Keratinocyte (primary cell): ENCODE measurements at regions not wholly inside any gene's neighbourhood (a gene's known extent, or its start where the extent isn't known, plus 50 kb on each side); places are given as distances from the start of the nearest gene placed in this dataset.

Experiments
- DNase-seq: peaks from one replicate; pipeline ENCODE4 v3.0.0-alpha.2; 2011; ENCODE audit warnings: low read depth, missing footprints, low spot score
- FAIRE-seq: peaks from 2 replicates; lab custom pipeline; 2011; peaks lifted over from hg19 to GRCh38; lab: Jason Lieb, UNC
- H2AFZ ChIP-seq: 2 replicates; pipeline ENCODE4 v1.6.0; 2012; ENCODE audit warnings: low read length, control low read depth, inconsistent platforms; ENCODE audit not compliant: control insufficient read depth
- H3K27ac ChIP-seq: 2 replicates; pipeline ENCODE4 v1.5.1; 2011; ENCODE audit warnings: low read length; ENCODE audit not compliant: control insufficient read depth, insufficient read depth
- H3K27me3 ChIP-seq: 3 replicates; pipeline ENCODE4 v1.6.0; 2011; ENCODE audit warnings: low read length; ENCODE audit not compliant: control insufficient read depth, insufficient read depth; ENCODE audit errors: extremely low read depth
- H3K36me3 ChIP-seq, 2 experiments: 2 replicates in 1 of 2; 3 replicates in 1 of 2; pipeline ENCODE4 v1.5.1; 2011; ENCODE audit warnings: low read length in 2 of 2, mild to moderate bottlenecking in 1 of 2; ENCODE audit not compliant: control insufficient read depth in 2 of 2, insufficient read depth in 2 of 2; ENCODE audit errors: extremely low read depth in 1 of 2
- H3K4me1 ChIP-seq: 3 replicates; pipeline ENCODE4 v1.5.1; 2011; ENCODE audit warnings: low read length; ENCODE audit not compliant: control insufficient read depth, insufficient read depth; ENCODE audit errors: extremely low read depth
- H3K4me2 ChIP-seq: 3 replicates; pipeline ENCODE4 v1.6.0; 2011; ENCODE audit warnings: low read depth, low read length; ENCODE audit not compliant: control insufficient read depth, insufficient read depth; ENCODE audit errors: extremely low read depth
- H3K4me3 ChIP-seq, 3 experiments: fragments of 200-600 bp in 1 of 3; sonication (generic) in 1 of 3; 2 replicates in 2 of 3; 3 replicates in 1 of 3; pipeline ENCODE4 v1.5.1; 2011 to 2016; ENCODE audit warnings: low read length in 3 of 3, mild to moderate bottlenecking in 3 of 3, control low read depth in 2 of 3, inconsistent platforms in 1 of 3, low read depth in 1 of 3, mixed read lengths in 1 of 3, mixed run types in 1 of 3, moderate library complexity in 1 of 3; ENCODE audit not compliant: control insufficient read depth in 2 of 3, insufficient read depth in 2 of 3; ENCODE audit errors: extremely low read depth in 1 of 3
- H3K79me2 ChIP-seq: 2 replicates; pipeline ENCODE4 v1.6.0; 2012; ENCODE audit warnings: low read length; ENCODE audit not compliant: control insufficient read depth, insufficient read depth
- H3K9ac ChIP-seq: 3 replicates; pipeline ENCODE4 v1.6.0; 2011; ENCODE audit warnings: low read length; ENCODE audit not compliant: control insufficient read depth, insufficient read depth; ENCODE audit errors: extremely low read depth
- H3K9me1 ChIP-seq: 3 replicates; pipeline ENCODE4 v1.6.0; 2011; ENCODE audit warnings: low read length; ENCODE audit not compliant: control insufficient read depth, insufficient read depth; ENCODE audit errors: extremely low read depth
- H3K9me3 ChIP-seq: 2 replicates; pipeline ENCODE4 v1.5.1; 2012; ENCODE audit warnings: low read depth, low read length; ENCODE audit not compliant: control insufficient read depth
- H4K20me1 ChIP-seq: 3 replicates; pipeline ENCODE4 v1.6.0; 2011; ENCODE audit warnings: low read length; ENCODE audit not compliant: control insufficient read depth, insufficient read depth; ENCODE audit errors: extremely low read depth
- CTCF ChIP-seq, 3 experiments: IDR thresholded peaks in 1 of 3; conservative IDR thresholded peaks in 1 of 3; optimal IDR thresholded peaks in 1 of 3; 2 replicates in 2 of 3; 3 replicates in 1 of 3; pipeline versions ENCODE3 to v1.5.1; 2011; ENCODE audit warnings: low read length in 3 of 3, mild to moderate bottlenecking in 3 of 3, moderate library complexity in 2 of 3, control low read depth in 1 of 3, inconsistent platforms in 1 of 3; ENCODE audit not compliant: insufficient read depth in 2 of 3; ENCODE audit errors: extremely low read depth in 1 of 3
- EZH2 ChIP-seq: IDR thresholded peaks from one replicate; pipeline ENCODE4 v1.6.1; 2012; ENCODE audit warnings: inconsistent platforms, mild to moderate bottlenecking, low read length, moderate library complexity
- dilution Hi-C: fragments of 300-500 bp; cut with MboI; formaldehyde crosslinking; loops from one replicate; pipeline ENCODE4 v1.7.0; 2020; ENCODE audit warnings: low sequenced_read_pairs; ENCODE audit not compliant: extremely low pct_ligation_motif_present

- Histone ChIP-seq H4K20me1 (no peaks in the 10 kb centered on the region), H3K4me1 (no peaks in the 10 kb centered on the region), H3K27me3 (no peaks in the 10 kb centered on the region), H3K79me2 (no peaks in the 10 kb centered on the region), H3K4me2 (no peak overlapping the region), H3K9ac (no peak overlapping the region), H3K9me1 (no peaks in the 10 kb centered on the region), H3K4me3 (no peak overlapping the region), H3K27ac (no peak overlapping the region), H2AFZ (no peak overlapping the region), H3K36me3 (no peaks in the 10 kb centered on the region), H3K9me3 (no peaks in the 10 kb centered on the region)
- DNase-seq (no peak), FAIRE-seq (no peak)
- TF ChIP-seq EZH2, result no peak
- TF ChIP-seq CTCF (optimal IDR thresholded peaks at IDR 0.05 in 1 of 3, IDR thresholded peaks at IDR 0.05 in 1 of 3, conservative IDR thresholded peaks at IDR 0.05 in 1 of 3; ENCODE audit: extremely low read depth in 1 of 3, insufficient read depth in 2 of 3, low read length in 3 of 3), result no peak
- dilution Hi-C loops, result no loop called here
These were observed 266.2 kb downstream of the FIGN start for GRCh38 chr2:163469561-163469962.

GRCh38 chr2:163467251-163467630 lies 268.6 kb downstream of the FIGN start:
- Histone ChIP-seq H3K4me1 (no peaks in the 10 kb centered on the region), H2AFZ (no peak overlapping the region), H3K9me3 (no peaks in the 10 kb centered on the region), H3K27ac (no peak overlapping the region), H3K27me3 (no peaks in the 10 kb centered on the region), H3K9me1 (no peaks in the 10 kb centered on the region), H3K4me3 (no peak overlapping the region), H3K36me3 (no peaks in the 10 kb centered on the region), H3K4me2 (no peak overlapping the region), H4K20me1 (no peaks in the 10 kb centered on the region), H3K9ac (no peak overlapping the region), H3K79me2 (no peaks in the 10 kb centered on the region)
- TF ChIP-seq EZH2 (no peak), CTCF (optimal IDR thresholded peaks at IDR 0.05 in 1 of 3, IDR thresholded peaks at IDR 0.05 in 1 of 3, conservative IDR thresholded peaks at IDR 0.05 in 1 of 3; ENCODE audit: extremely low read depth in 1 of 3, insufficient read depth in 2 of 3, low read length in 3 of 3) (no peak)
- FAIRE-seq (no peak), DNase-seq (no peak)
- dilution Hi-C loops, result no loop called here
